ENCODE measurements at regions not wholly inside any gene's neighbourhood (a gene's known extent, or its start where the extent isn't known, plus 50 kb on each side); places are given as distances from the start of the nearest gene placed in this dataset.

DNA sequence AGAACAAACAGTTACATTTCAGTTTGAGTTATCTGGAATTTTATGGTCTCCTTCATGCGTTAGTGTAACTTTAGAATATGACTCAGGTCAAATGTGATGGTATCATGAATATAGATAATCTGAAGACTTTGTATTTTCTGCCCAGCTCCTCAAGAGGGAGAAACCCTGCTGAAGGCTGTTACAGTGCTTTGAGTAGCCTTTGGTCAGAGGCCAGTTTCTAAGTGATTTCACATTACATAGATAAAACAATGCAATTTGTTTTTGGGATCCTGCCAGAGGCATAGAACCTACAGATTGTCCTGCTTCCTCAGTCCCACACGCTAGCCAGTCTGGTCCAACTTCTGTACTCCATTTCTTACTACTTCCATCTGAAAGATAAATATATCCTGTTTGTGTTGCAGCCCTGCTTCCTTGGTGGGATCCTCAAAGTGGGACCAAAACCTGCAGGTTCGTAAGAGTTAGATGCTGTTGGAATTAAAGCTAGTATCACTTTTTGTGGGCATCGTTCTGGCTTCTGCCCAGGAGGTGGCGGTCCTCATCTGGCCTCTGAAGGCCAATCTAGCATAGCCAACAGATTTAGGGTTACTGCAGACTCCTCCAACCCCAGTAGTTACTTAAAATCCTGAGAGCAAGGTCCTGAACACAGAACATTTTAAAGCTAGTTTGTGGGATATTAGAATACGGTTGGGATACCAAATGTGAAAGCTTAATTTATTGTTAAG lies 645.8 kb upstream of the USP24 start:
- no peaks in the 10 kb centered on the region for H3K27me3 ChIP-seq
- no peak for DNase-seq
- no peaks in the 10 kb centered on the region for H3K9me3 ChIP-seq
- no peak overlapping the region for H3K27ac ChIP-seq
- 54 to 74% methylated on average over 6 of the region's 6 CpGs for WGBS, 2 donors
- H3K4me1 ChIP-seq, result no peaks in the 10 kb centered on the region
- H3K4me3 ChIP-seq, result no peak overlapping the region
- intact Hi-C loops (cut with DNase I), result no loop called here
- TF ChIP-seq, protein P1, sequence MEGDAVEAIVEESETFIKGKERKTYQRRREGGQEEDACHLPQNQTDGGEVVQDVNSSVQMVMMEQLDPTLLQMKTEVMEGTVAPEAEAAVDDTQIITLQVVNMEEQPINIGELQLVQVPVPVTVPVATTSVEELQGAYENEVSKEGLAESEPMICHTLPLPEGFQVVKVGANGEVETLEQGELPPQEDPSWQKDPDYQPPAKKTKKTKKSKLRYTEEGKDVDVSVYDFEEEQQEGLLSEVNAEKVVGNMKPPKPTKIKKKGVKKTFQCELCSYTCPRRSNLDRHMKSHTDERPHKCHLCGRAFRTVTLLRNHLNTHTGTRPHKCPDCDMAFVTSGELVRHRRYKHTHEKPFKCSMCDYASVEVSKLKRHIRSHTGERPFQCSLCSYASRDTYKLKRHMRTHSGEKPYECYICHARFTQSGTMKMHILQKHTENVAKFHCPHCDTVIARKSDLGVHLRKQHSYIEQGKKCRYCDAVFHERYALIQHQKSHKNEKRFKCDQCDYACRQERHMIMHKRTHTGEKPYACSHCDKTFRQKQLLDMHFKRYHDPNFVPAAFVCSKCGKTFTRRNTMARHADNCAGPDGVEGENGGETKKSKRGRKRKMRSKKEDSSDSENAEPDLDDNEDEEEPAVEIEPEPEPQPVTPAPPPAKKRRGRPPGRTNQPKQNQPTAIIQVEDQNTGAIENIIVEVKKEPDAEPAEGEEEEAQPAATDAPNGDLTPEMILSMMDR (IDR thresholded peaks at IDR 0.05), result no peak
- TF ChIP-seq POLR2A (IDR thresholded peaks at IDR 0.05), result no peak
- no peaks in the 10 kb centered on the region for H3K36me3 ChIP-seq

DNA sequence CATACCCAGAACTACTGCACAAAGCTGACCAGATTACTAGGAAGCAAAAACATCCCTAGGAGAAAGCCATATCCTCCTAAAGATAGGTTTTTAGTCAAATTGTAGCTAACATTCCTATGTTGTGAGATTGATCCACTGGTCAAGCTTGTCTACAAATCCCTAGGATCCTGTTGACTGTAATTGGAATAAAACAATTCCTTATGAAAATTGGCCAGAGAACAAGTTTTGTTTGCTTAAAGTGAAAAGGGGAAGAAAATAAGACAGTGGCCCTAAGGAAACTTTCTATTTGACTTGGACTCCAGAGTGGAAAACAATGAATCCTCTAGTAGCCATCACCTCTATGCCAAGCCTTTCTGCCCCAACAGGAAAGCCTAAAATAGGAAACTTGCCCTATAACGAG lies 645.2 kb upstream of the USP24 start:
- intact Hi-C loops (cut with DNase I), result no loop called here
- Histone ChIP-seq H3K36me3 (no peaks in the 10 kb centered on the region), H3K4me3 (no peak overlapping the region), H3K9me3 (no peaks in the 10 kb centered on the region), H3K27ac (no peak overlapping the region), H3K27me3 (no peaks in the 10 kb centered on the region), H3K4me1 (no peaks in the 10 kb centered on the region)
- 59 to 71% methylated on average over 1 of the region's 1 CpG for WGBS, 2 donors
- TF ChIP-seq, protein P1 (IDR thresholded peaks at IDR 0.05), result no peak
- no peak for TF ChIP-seq POLR2A (IDR thresholded peaks at IDR 0.05)
- no peak for DNase-seq

DNA sequence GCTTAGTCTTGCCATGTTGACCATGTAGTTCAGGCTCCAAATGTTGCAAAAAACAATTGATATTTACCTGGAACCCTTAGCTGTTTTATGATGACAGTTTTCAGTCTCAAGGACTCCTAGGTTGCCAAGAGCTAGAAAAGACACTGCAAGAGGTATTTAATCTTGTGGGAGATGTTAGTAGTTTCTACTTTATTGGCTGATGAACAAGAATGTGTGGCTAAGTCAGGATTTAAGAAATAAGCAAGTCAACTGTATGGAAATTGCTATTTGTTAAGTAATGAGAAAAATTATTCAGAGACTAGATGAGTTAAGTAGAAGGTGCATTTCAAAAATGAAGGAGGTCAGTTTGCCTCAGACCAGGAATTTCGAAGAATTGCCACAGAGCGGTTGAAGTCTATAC lies 639.7 kb upstream of the USP24 start:
- WGBS, 2 donors, result 63 to 89% methylated on average over 2 of the region's 2 CpGs
- no peak for TF ChIP-seq POLR2A (IDR thresholded peaks at IDR 0.05)
- TF ChIP-seq, protein P1 (IDR thresholded peaks at IDR 0.05), result no peak

DNA sequence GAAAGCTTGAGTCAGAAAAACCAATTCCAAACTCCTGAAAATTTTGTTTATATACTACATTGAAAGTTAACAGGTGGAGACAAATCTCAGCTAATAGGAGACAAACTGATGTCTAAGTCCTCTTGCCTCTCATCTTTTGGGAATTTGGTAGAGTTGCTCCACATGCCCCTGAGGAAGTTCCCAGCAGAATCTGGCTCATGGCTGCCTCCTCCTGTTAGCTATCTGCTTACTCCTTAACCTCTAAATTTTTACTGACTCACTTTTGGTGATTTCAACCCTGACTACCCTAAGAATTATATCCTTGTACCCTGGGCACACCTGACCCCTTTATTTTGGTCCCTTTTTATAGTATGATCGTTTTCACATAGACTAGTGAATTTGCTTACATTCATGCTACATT lies 633.7 kb upstream of the USP24 start:
- H3K4me1 ChIP-seq, result no peaks in the 10 kb centered on the region
- H3K27me3 ChIP-seq, result no peaks in the 10 kb centered on the region
- no peak overlapping the region for H3K4me3 ChIP-seq
- H3K9me3 ChIP-seq, result no peaks in the 10 kb centered on the region
- 32 to 64% methylated on average over 1 of the region's 1 CpG for WGBS, 2 donors
- TF ChIP-seq POLR2A (IDR thresholded peaks at IDR 0.05), result no peak
- TF ChIP-seq, protein P1 (IDR thresholded peaks at IDR 0.05), result peak in 1 of 6 experiments; percentile 18
- no peak for DNase-seq
- no peaks in the 10 kb centered on the region for H3K36me3 ChIP-seq
- intact Hi-C loops (cut with DNase I), result no loop called here
- H3K27ac ChIP-seq, result no peak overlapping the region

More for the DNA sequence above, 639.7 kb upstream of the USP24 start:
- Histone ChIP-seq H3K27ac (no peak overlapping the region), H3K36me3 (no peaks in the 10 kb centered on the region), H3K9me3 (no peaks in the 10 kb centered on the region), H3K27me3 (no peaks in the 10 kb centered on the region), H3K4me1 (no peaks in the 10 kb centered on the region), H3K4me3 (no peak overlapping the region)
- intact Hi-C loops (cut with DNase I), result no loop called here
- no peak for DNase-seq

DNA sequence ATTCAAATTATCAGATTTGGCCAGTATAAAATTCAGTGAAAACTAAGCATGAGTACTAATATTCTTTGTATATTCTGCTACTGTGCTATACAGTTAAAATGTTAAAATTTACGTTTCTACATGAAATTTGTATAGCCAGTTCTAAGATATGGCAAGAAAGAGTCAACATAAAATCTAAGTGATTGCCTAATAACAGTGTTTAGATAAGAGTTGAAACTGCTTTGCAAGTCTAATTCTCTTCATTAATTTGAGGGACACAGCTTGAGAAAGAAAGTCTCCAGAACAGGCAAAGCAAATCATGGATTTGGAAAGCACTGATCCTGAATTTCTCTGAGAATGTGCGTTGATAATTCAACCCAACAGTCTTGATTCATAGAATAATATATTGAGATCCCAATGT lies 630.9 kb upstream of the USP24 start:
- Histone ChIP-seq H3K36me3 (no peaks in the 10 kb centered on the region), H3K27ac (no peak overlapping the region), H3K9me3 (no peaks in the 10 kb centered on the region), H3K4me1 (no peaks in the 10 kb centered on the region), H3K27me3 (no peaks in the 10 kb centered on the region), H3K4me3 (no peak overlapping the region)
- no peak for DNase-seq
- intact Hi-C loops (cut with DNase I), result no loop called here
- TF ChIP-seq, protein P1 (IDR thresholded peaks at IDR 0.05), result no peak
- TF ChIP-seq POLR2A (IDR thresholded peaks at IDR 0.05), result no peak
- 68 to 69% methylated on average over 2 of the region's 2 CpGs for WGBS, 2 donors
